Right atrium auricular region (tissue), 2 donors: ENCODE measurements at regions not wholly inside any gene's neighbourhood (a gene's known extent, or its start where the extent isn't known, plus 50 kb on each side); places are given as distances from the start of the nearest gene placed in this dataset.

ENCODE experiments used
- DNase-seq: peaks from one replicate; pipeline ENCODE4 v3.0.0-alpha.2; 2019; ENCODE audit warnings: low spot score
- H3K27ac ChIP-seq, 2 donors: fragments of 200-600 bp; sonication (generic); 1 replicate in 1 of 2; 2 replicates in 1 of 2; pipeline ENCODE4 v1.5.1; 2016 to 2019
- H3K27me3 ChIP-seq, 2 donors: fragments of 200-600 bp; sonication (generic); one replicate each; pipeline versions ENCODE4 v1.5.1 to v1.6.0; 2017 to 2019
- H3K36me3 ChIP-seq: fragments of 200-600 bp; sonication (generic); one replicate; pipeline ENCODE4 v1.5.1; 2016
- H3K4me1 ChIP-seq, 2 donors: fragments of 200-600 bp; sonication (generic); one replicate each; pipeline versions ENCODE4 v1.5.1 to v1.6.0; 2017 to 2019
- H3K4me3 ChIP-seq, 2 donors: fragments of 200-600 bp; sonication (generic); 1 replicate in 1 of 2; 2 replicates in 1 of 2; pipeline ENCODE4 v1.5.1; 2017 to 2019; ENCODE audit warnings: mild to moderate bottlenecking in 1 of 2, moderate library complexity in 1 of 2
- H3K9me3 ChIP-seq, 2 donors: fragments of 200-600 bp; sonication (generic); one replicate each; pipeline ENCODE4 v1.5.1; 2019
- TF ChIP-seq, protein P1 (sequence below), 2 donors: fragments of 200-600 bp; sonication (generic); IDR thresholded peaks; one replicate each; pipeline ENCODE4 v1.5.1; 2019; ENCODE audit warnings: antibody characterized with exemption in 2 of 2

DNA sequence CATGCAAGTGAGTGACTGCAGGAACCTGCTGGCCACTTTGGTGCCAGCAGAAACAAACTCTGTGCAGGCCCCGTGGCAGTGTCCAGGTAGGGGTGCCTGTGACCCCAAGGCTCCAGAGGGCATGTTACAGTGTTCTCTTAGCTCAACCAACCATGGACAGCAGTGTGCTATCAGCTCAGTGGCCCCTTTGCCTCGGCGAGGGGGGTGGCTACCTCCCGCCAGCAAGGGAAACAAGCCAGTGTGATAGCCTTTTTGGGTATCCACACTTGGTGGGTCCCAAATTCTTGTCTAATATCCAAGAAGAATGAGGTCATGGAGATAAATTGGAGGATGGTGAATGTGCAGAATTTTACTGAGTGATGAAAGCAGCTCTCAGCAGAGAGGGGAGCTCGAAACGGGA lies 298.6 kb upstream of the SLC30A5 start:
- Histone ChIP-seq H3K9me3 (no peaks in the 10 kb centered on the region), H3K27me3 (no peaks in the 10 kb centered on the region), H3K36me3 (no peaks in the 10 kb centered on the region), H3K27ac (no peak overlapping the region), H3K4me1 (no peaks in the 10 kb centered on the region), H3K4me3 (no peak overlapping the region)
- TF ChIP-seq, protein P1, sequence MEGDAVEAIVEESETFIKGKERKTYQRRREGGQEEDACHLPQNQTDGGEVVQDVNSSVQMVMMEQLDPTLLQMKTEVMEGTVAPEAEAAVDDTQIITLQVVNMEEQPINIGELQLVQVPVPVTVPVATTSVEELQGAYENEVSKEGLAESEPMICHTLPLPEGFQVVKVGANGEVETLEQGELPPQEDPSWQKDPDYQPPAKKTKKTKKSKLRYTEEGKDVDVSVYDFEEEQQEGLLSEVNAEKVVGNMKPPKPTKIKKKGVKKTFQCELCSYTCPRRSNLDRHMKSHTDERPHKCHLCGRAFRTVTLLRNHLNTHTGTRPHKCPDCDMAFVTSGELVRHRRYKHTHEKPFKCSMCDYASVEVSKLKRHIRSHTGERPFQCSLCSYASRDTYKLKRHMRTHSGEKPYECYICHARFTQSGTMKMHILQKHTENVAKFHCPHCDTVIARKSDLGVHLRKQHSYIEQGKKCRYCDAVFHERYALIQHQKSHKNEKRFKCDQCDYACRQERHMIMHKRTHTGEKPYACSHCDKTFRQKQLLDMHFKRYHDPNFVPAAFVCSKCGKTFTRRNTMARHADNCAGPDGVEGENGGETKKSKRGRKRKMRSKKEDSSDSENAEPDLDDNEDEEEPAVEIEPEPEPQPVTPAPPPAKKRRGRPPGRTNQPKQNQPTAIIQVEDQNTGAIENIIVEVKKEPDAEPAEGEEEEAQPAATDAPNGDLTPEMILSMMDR (IDR thresholded peaks at IDR 0.05), result no peak
- no peak for DNase-seq

DNA sequence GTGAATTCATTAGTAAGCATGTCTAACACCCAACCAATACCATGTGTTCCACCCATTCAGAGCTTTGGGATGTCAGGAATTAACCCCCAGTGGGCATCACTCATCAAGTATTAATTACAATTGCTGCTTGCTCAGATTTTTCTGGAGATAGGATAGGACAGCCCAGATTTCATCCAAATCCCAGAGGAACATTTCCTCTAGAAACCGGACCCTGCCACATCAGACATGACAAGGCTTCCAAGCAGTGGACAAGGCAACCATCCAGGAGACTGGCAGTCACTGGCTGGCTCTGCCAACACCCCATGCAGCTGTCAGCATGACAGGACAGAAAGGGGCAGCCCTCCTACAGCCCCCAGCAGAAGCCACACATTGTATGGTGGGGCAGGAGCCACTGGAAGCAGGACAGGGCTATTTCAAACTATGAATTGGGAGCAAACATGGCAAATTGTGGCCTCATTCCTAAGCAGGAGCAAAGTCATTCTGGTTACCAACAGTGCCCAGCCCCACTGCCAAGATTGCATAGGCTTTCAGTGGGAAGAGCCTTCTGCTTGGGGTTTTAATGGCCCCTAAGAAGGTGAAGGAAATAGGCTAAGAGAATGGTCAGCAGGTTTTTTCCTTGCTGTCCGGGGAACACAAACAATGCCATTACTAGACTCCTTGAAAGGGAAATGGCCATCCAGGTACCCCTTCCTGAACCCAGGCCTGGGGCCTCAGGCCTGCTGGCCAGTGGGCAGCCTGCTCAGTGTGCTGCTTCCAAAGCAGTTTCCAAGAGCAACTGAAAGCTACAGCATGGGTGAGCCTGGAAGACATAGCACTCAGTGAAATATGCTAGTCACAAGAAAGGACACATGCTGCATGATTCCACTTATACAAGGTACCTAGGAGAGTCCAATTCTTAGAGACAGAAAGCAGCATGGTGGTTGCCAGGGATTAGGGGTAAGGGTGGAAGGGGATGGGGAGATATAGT lies 294.7 kb upstream of the SLC30A5 start:
- DNase-seq, result no peak
- H3K27ac ChIP-seq, result no peak overlapping the region
- no peaks in the 10 kb centered on the region for H3K4me1 ChIP-seq
- H3K36me3 ChIP-seq, result no peaks in the 10 kb centered on the region
- no peaks in the 10 kb centered on the region for H3K9me3 ChIP-seq
- TF ChIP-seq, protein P1 (IDR thresholded peaks at IDR 0.05), result no peak
- H3K27me3 ChIP-seq, result no peaks in the 10 kb centered on the region
- no peak overlapping the region for H3K4me3 ChIP-seq

DNA sequence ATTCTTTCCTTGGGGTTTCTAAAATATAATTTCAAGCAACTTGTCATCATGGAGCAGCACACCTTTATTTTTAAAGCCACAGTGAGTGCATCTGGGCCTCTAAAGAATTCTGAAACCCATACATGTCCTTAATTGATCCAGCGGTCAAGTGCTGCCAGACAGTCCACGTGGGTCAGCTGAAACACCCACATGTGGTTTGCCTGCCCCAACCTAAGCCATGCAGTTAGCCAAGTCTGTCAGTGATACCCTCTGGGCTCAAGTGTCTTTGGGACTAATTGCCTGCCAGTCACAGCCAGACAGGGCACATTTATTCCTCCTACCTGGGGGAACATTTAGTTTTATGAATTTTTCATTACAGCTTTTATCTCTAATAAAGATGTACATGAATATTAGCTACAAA lies 291.4 kb upstream of the SLC30A5 start:
- no peaks in the 10 kb centered on the region for H3K4me1 ChIP-seq
- no peak overlapping the region for H3K4me3 ChIP-seq
- no peak for DNase-seq
- no peaks in the 10 kb centered on the region for H3K27me3 ChIP-seq
- H3K36me3 ChIP-seq, result no peaks in the 10 kb centered on the region
- TF ChIP-seq, protein P1 (IDR thresholded peaks at IDR 0.05), result no peak
- peaks cover 0 to 10% of the 10 kb centered on the region in 2 donors for H3K9me3 ChIP-seq
- H3K27ac ChIP-seq, result no peak overlapping the region

DNA sequence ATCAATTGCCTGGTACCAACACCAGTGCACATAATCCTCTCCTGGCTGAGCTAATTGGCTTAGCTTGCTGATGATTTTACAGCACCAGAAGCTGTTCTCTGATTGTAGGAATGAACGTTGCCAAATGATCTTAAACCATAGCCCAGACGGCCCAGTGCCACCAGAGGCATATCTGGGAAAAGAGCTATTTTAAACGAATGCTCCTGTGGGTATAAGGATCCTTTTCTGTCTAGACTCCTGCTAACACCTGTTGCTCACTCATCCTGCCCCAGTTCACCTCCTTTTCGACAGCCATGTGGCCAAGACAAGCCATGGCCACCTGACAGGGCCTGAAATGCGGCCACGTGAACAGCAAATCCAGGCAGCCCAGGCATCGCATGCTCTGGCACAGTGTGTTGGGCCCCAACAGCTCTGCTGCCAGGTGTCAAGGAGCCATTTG lies 289.9 kb upstream of the SLC30A5 start:
- no peaks in the 10 kb centered on the region for H3K36me3 ChIP-seq
- no peaks in the 10 kb centered on the region for H3K27me3 ChIP-seq
- H3K4me3 ChIP-seq, result no peak overlapping the region
- H3K27ac ChIP-seq, result no peak overlapping the region
- no peaks in the 10 kb centered on the region for H3K4me1 ChIP-seq
- no peak for DNase-seq
- peaks cover 0 to 10% of the 10 kb centered on the region in 2 donors for H3K9me3 ChIP-seq
- TF ChIP-seq, protein P1 (IDR thresholded peaks at IDR 0.05), result no peak

DNA sequence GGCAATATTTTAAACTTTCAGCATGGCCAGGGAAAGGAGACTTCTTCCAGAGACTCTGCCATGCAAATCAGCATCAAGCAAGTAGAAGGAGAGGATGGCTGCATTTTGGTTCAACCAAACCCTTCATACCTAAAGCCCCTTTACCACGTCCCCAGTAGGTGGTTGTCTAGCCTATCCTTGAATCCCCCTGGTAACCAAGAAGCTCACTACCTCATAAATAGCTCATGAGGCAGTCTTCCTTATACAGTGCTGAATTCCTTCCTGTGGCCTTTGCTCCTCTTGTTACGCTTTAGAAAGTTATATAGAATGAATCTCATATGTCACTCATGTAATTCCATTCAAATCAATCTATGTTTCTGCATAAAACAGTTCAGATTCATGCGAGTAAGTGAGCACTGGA lies 289.5 kb upstream of the SLC30A5 start:
- Histone ChIP-seq H3K4me1 (no peaks in the 10 kb centered on the region), H3K27ac (no peak overlapping the region), H3K9me3 (peaks cover 0 to 10% of the 10 kb centered on the region in 2 donors), H3K4me3 (no peak overlapping the region), H3K36me3 (no peaks in the 10 kb centered on the region), H3K27me3 (no peaks in the 10 kb centered on the region)
- no peak for DNase-seq
- TF ChIP-seq, protein P1 (IDR thresholded peaks at IDR 0.05), result no peak
